RWPE1 (cell line): ENCODE measurements at regions not wholly inside any gene's neighbourhood (a gene's known extent, or its start where the extent isn't known, plus 50 kb on each side); places are given as distances from the start of the nearest gene placed in this dataset.

Experiments used
- CTCF ChIA-PET: fragments of 350-600 bp; sonication (Branson Sonifier 250); formaldehyde crosslinking; extraction: SDS; loops from one replicate; lab custom pipeline; 2021; lab: Yijun Ruan, JAX
- POLR2A ChIA-PET: fragments of 400-600 bp; formaldehyde crosslinking; extraction: SDS; loops from one replicate; lab custom pipeline; 2020; ENCODE audit warnings: antibody characterized with exemption; ENCODE audit not compliant: low non-redundant PET; lab: Yijun Ruan, JAX
- DNase-seq: peaks from one replicate; pipeline ENCODE4 v3.0.0; 2012; ENCODE audit warnings: low spot score
- H3K27ac ChIP-seq: fragments of 450-650 bp; 2 replicates; pipeline ENCODE4 v1.5.1; 2017
- TF ChIP-seq, protein P1 (sequence below): fragments of 450-650 bp; conservative IDR thresholded peaks from 2 replicates; pipeline ENCODE4 v1.5.1; 2017; ENCODE audit warnings: low read depth, mild to moderate bottlenecking

DNA sequence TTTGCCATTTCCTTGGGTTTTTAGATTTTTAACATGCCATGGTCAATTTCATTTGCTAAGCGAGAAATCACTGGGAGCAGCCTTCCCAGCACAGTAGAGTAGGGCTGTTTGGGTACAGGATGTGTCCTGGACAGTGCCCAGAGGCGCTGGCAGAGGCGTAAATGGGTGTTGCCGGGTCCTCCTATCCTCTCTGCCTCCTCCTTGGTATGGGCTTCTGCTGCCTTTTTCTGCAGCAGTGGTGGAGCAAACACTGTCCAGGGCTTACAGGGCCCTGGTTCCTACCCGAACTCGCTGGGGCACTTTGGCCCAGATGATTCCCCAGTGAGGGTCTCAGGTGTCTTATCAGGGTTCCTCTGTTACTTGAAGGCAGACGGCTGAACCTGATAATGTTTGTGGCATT lies 298.3 kb downstream of the RPS24 start:
- no peak overlapping the region for H3K27ac ChIP-seq
- ChIA-PET POLR2A (no interaction called here), CTCF (no interaction called here)
- no peak for DNase-seq
- TF ChIP-seq, protein P1, sequence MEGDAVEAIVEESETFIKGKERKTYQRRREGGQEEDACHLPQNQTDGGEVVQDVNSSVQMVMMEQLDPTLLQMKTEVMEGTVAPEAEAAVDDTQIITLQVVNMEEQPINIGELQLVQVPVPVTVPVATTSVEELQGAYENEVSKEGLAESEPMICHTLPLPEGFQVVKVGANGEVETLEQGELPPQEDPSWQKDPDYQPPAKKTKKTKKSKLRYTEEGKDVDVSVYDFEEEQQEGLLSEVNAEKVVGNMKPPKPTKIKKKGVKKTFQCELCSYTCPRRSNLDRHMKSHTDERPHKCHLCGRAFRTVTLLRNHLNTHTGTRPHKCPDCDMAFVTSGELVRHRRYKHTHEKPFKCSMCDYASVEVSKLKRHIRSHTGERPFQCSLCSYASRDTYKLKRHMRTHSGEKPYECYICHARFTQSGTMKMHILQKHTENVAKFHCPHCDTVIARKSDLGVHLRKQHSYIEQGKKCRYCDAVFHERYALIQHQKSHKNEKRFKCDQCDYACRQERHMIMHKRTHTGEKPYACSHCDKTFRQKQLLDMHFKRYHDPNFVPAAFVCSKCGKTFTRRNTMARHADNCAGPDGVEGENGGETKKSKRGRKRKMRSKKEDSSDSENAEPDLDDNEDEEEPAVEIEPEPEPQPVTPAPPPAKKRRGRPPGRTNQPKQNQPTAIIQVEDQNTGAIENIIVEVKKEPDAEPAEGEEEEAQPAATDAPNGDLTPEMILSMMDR, result no peak

GRCh38 chr10:78332657-78333056 lies 299.0 kb downstream of the RPS24 start:
- CTCF ChIA-PET, result no interaction called here
- TF ChIP-seq, protein P1, result no peak
- no peak overlapping the region for H3K27ac ChIP-seq
- DNase-seq, result no peak
- POLR2A ChIA-PET, result no interaction called here

- no peak for DNase-seq
- H3K27ac ChIP-seq, result no peak overlapping the region
- ChIA-PET CTCF (no interaction called here), POLR2A (no interaction called here)
- TF ChIP-seq, protein P1, result no peak
Observed at GRCh38 chr10:78333362-78334143, 299.9 kb downstream of the RPS24 start.

GRCh38 chr10:78335371-78335690 lies 301.7 kb downstream of the RPS24 start:
- H3K27ac ChIP-seq, result no peak overlapping the region
- CTCF ChIA-PET, result interaction anchor here (0.8 kb wide), 1 partner anchor 30 kb away, joined by 3 read pairs; no protein-coding TSS in a partner anchor
- POLR2A ChIA-PET, result no interaction called here
- no peak for DNase-seq
- TF ChIP-seq, protein P1, result no peak

DNA sequence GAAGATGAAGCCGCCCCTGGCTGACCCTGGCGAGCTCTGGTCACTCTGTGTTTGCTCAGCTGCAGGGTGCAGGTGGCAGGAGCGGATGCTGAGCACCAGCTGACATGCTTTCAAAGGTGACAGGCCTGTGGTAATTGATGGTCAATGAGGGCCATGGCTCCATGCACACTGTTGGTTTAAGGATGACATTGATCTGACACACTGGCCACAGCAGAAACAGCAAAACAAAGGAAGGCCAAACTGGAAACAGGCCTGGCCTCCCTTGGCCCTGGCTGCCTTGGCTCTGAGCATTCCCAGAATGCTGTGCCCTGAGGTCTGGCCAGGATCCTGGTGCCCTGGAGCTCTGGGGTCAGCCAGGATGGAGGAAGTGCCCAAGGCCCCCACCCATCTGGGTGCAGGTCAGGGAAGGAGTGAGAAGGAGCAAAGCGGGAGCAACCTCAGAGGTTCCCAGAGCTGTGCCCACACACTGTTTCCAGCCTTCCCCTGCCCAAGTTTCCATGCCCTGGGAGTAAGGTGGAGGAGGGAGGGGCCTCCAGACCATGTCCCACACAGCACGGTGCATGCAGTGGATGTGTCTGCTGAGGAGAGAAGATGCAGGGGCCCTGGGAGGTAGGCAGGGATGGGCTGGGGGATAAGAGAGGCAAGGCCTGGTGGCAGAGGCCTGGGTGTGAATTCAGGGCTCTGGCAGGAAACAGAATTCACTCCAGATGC lies 302.2 kb downstream of the RPS24 start:
- CTCF ChIA-PET, result interaction anchor here (0.6 kb wide), 1 partner anchor 81 kb away, joined by 4 read pairs; no protein-coding TSS in a partner anchor
- POLR2A ChIA-PET, result no interaction called here
- TF ChIP-seq, protein P1, result no peak
- no peak for DNase-seq
- H3K27ac ChIP-seq, result no peak overlapping the region

GRCh38 chr10:78336402-78336791 lies 302.7 kb downstream of the RPS24 start:
- H3K27ac ChIP-seq, result no peak overlapping the region
- no peak for DNase-seq
- ChIA-PET CTCF (interaction anchor here (0.6 kb wide), 1 partner anchor 82 kb away, joined by 4 read pairs; no protein-coding TSS in a partner anchor), POLR2A (no interaction called here)
- TF ChIP-seq, protein P1, result no peak
